ENCODE measurements at regions not wholly inside any gene's neighbourhood (a gene's known extent, or its start where the extent isn't known, plus 50 kb on each side); places are given as distances from the start of the nearest gene placed in this dataset.
"Not testable (repeated sequence)": the region's sequence is repeated elsewhere in the genome, so short reads cannot be mapped to it uniquely, and the experiment has no call there.

DNA sequence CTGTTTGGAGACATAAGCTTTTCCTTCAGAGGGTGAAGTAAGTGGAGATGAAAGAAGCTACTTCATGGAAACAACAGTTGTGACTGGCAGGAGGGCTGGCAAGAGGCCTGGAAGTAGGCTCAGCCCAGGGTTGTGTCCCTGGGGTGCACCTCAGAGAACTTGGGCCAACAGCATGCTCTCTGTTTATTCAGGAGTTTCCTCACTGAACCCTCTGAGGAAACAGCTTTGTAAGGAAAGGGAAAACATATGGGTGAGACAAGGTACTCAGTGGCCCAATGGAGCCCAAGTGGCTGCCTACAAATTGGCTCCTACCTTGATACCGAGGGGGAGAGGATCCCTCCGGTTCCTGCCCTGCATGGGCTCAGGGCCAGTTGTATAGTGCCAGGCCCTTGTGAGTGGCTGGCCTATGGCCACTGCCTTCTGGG, 115.5 kb upstream of the ITGA6 start:
- TF ChIP-seq, protein P1, sequence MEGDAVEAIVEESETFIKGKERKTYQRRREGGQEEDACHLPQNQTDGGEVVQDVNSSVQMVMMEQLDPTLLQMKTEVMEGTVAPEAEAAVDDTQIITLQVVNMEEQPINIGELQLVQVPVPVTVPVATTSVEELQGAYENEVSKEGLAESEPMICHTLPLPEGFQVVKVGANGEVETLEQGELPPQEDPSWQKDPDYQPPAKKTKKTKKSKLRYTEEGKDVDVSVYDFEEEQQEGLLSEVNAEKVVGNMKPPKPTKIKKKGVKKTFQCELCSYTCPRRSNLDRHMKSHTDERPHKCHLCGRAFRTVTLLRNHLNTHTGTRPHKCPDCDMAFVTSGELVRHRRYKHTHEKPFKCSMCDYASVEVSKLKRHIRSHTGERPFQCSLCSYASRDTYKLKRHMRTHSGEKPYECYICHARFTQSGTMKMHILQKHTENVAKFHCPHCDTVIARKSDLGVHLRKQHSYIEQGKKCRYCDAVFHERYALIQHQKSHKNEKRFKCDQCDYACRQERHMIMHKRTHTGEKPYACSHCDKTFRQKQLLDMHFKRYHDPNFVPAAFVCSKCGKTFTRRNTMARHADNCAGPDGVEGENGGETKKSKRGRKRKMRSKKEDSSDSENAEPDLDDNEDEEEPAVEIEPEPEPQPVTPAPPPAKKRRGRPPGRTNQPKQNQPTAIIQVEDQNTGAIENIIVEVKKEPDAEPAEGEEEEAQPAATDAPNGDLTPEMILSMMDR (IDR thresholded peaks at IDR 0.05; ENCODE audit: insufficient read depth, low read depth, low read length): no peak
- DNase-seq (ENCODE audit: low read depth): no peak
- H3K4me3 ChIP-seq (ENCODE audit: low read depth, low read length): no peak overlapping the region

DNA sequence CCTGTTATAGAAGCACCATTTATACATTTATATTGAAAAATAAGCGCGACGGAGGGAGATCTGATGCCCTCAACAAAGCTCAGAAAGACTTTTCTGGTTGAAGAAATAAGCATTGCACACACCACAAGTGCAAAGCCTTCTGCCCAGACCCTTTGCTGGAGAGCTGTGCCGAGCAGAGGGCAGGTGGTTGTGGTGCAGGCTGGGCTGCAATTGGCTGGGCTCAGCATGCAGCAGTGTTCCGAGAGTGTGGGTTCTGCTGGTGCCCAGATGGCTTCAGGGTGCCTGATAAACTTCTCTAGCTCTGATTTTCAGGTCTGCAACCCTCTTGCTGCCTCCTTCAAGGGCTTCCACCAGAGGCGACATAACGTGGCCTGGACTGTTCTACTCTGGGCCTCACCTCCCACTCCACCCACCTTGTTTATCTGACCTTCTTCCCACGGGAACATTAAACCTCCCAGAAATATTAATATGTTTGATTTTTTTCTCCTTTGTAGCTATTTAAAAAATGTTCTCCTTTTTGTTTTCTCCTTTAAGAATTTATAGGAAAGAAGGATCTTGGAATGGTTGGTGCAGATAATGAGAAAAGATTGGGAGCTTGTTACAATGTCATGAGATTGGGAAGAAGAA, 113.6 kb upstream of the ITGA6 start:
- no peak overlapping the region for H3K4me3 ChIP-seq (ENCODE audit: low read depth, low read length)
- TF ChIP-seq, protein P1 (IDR thresholded peaks at IDR 0.05; ENCODE audit: insufficient read depth, low read depth, low read length): no peak
- DNase-seq (ENCODE audit: low read depth): no peak

DNA sequence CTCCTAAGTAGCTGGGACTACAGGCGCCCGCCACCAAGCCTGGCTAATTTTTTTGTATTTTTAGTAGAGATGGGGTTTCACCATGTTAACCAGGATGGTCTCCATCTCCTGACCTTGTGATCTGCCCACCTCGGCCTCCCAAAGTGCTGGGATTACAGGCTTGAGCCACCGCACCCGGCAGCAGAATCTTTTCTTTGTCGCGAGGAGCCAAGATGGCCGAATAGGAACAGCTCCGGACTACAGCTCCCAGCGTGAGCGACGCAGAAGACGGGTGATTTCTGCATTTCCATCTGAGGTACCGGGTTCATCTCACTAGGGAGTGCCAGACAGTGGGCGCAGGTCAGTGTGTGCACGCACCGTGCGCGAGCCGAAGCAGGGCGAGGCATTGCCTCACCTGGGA, 112.3 kb upstream of the ITGA6 start:
- H3K4me3 ChIP-seq (ENCODE audit: low read depth, low read length); DNase-seq (ENCODE audit: low read depth): not testable (repeated sequence)

DNA sequence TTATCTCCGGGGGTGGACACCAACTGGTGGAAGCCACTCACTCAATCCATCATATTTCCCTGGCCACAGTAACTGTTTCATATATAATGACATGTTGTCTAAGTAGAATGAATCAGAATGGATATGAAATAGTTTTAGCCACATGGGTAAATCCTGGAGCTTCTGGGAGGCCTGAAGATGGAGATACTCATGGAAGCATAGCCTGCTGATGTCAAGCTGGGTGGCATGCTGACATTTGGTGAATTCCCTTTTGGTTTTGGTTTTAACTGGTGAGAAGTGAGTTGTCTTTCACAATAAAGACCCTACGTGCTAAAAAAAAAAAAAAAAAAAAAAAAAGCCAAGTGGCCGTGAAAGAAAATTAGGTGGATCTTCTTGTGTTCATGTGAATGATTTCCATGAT, 105.3 kb upstream of the ITGA6 start:
- TF ChIP-seq, protein P1 (IDR thresholded peaks at IDR 0.05; ENCODE audit: insufficient read depth, low read depth, low read length): no peak
- no peak overlapping the region for H3K4me3 ChIP-seq (ENCODE audit: low read depth, low read length)
- DNase-seq (ENCODE audit: low read depth): no peak

DNA sequence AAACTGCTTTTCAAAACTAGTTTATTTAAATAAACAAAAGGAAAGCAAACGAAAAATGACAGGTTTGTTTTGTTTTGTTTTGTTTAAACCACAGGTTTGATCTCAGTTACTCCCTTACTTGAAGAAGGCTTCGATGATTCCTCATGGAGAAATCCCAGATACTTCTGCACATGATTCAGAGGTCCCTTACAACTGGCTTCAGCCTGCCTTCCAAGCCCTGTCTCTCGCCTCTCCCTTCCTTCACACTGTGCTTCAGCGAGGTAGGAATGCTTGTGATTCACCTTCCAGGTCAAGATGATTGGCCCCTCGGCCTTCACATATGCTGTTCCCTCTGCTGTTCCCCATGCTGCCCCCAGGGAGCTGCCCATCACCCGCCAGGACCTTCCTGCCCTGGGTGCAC, 104.1 kb upstream of the ITGA6 start:
- TF ChIP-seq, protein P1 (IDR thresholded peaks at IDR 0.05; ENCODE audit: insufficient read depth, low read depth, low read length): no peak
- DNase-seq (ENCODE audit: low read depth): no peak
- no peak overlapping the region for H3K4me3 ChIP-seq (ENCODE audit: low read depth, low read length)

DNA sequence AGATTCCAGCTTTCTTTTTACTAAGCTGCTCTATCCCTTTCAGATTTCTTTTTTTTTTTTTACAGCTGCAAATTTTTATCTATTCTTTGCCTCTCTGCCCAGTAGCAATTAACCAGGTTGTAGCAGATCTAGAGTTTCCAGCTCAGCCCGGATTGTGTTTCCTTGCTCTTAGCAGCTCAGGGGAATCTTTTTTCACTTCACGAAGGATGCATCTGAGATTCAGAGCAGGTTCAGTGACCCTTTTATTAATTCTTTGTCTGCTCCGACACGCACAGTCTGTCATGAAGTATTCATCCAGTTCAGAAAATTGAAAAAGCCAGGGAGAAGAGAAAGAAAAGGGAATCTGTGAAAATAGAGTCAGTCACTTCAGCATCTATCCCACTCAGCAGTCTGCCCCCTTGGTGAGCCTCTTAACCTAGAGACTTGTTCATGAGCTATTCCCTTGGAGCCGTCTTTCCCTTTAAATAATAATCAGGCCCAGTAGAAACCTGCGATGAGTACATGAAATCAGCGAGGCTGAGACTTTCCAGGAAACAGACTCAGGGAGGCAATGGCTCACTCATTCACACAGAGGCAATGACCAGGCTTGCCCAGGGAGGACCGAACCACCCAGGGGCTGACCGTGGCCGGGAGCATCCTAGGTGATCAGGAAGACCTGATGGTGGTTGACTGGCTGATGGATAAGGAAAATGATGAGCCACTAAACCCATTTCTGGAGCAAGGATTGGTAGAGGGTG, 103.4 kb upstream of the ITGA6 start:
- DNase-seq (ENCODE audit: low read depth): no peak
- TF ChIP-seq, protein P1 (IDR thresholded peaks at IDR 0.05; ENCODE audit: insufficient read depth, low read depth, low read length): no peak
- H3K4me3 ChIP-seq (ENCODE audit: low read depth, low read length): no peak overlapping the region

DNA sequence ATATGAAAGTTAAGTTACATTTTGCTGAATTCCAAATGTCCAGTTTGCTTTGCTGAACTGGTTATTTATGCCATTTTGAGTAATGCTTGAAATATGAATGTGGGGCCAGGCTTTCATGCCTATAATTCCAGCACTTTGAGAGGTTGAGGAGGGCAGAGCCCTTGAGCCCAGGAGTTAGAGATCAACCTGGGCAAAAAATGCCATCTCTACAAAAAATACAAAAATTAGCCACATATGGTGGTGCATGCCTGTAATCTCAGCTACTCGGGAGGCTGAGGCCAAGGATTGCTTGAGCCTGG, 101.2 kb upstream of the ITGA6 start:
- TF ChIP-seq, protein P1 (IDR thresholded peaks at IDR 0.05; ENCODE audit: insufficient read depth, low read depth, low read length): no peak

More for the DNA sequence above, 101.2 kb upstream of the ITGA6 start:
- no peak overlapping the region for H3K4me3 ChIP-seq (ENCODE audit: low read depth, low read length)
- DNase-seq (ENCODE audit: low read depth): no peak

Data from fibroblast of villous mesenchyme (primary cell).